ENCODE measurements at regions not wholly inside any gene's neighbourhood (a gene's known extent, or its start where the extent isn't known, plus 50 kb on each side); places are given as distances from the start of the nearest gene placed in this dataset.

DNA sequence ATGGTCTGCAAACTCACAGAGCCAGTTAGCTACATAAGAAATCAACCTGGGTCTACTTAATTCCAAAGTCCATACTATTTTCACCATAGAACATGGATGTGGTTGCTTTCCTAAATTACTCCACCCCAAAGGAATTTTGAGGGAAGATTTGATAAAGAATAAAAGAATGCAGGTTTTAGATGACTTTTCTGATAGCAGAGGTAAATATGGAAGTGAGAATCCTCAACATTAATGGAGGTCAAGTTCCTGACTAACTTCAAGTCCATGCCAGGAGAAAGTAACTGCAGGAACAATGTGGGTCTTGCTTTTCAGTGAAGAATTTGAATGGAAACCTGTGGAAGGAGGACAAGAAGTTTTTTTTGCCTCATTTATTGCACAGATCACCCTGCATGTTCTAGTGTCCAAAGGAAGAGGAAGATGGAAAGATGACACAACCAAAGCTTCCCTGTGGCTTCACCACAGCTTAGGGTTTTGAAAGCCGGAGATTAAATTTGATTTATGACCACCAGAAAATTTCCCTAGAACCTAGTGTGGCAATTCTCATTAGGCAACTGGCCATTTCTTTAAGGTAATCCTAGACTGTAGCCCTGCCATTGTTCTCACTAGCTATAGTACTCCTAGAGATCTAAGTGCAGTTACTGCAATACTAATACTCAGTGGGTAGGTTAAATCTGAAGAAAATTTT, 429.7 kb downstream of the RAP2B start:
- TF ChIP-seq POLR2A (IDR thresholded peaks at IDR 0.05; ENCODE audit: low read depth, low read length) (no peak), POLR2AphosphoS5 (IDR thresholded peaks at IDR 0.05; ENCODE audit: low read depth, low read length) (no peak), TAF1 (IDR thresholded peaks at IDR 0.05; ENCODE audit: borderline replicate concordance, low read depth, low read length) (no peak)
